ENCODE measurements at regions not wholly inside any gene's neighbourhood (a gene's known extent, or its start where the extent isn't known, plus 50 kb on each side); places are given as distances from the start of the nearest gene placed in this dataset.

GRCh38 chr14:25861406-25861805 lies 736.4 kb downstream of the NOVA1 start:
- FAIRE-seq (no peak), DNase-seq (ENCODE audit: low read depth, low spot score) (no peak)
- Histone ChIP-seq H3K27ac (ENCODE audit: insufficient read depth, low read depth, low read length) (no peak overlapping the region), H3K27me3 (ENCODE audit: control insufficient read depth in 2 of 2, insufficient read depth in 2 of 2, low read length in 2 of 2) (no peaks in the 10 kb centered on the region), H3K9ac (replicated peaks; ENCODE audit: extremely low read depth, insufficient read depth, low read length) (no peak overlapping the region), H3K36me3 (ENCODE audit: control insufficient read depth in 2 of 2, extremely low read depth in 1 of 2, insufficient read depth in 2 of 2, low read length in 2 of 2) (no peaks in the 10 kb centered on the region), H3K4me2 (ENCODE audit: insufficient read depth, low read length) (no peak overlapping the region), H3K9me3 (replicated peaks; ENCODE audit: control insufficient read depth, insufficient read depth, low read length) (no peaks in the 10 kb centered on the region), H3K4me1 (ENCODE audit: control insufficient read depth, extremely low read depth, insufficient read depth, low read length) (no peaks in the 10 kb centered on the region), H2AFZ (ENCODE audit: low read depth, low read length) (no peak overlapping the region), H3K9me1 (replicated peaks; ENCODE audit: control insufficient read depth, extremely low read depth, insufficient read depth, low read length) (no peaks in the 10 kb centered on the region), H3K79me2 (ENCODE audit: control insufficient read depth, insufficient read depth, low read length) (no peaks in the 10 kb centered on the region), H4K20me1 (replicated peaks; ENCODE audit: control insufficient read depth, extremely low read depth, insufficient read depth, low read length) (no peaks in the 10 kb centered on the region), H3K4me3 (replicated peaks in 1 of 3; ENCODE audit: insufficient read depth in 1 of 3, low read depth in 1 of 3, low read length in 3 of 3) (no peak overlapping the region)
- POLR2A ChIA-PET: interaction anchor here (0.7 kb wide), 1 partner anchor 65 kb away, joined by 3 read pairs; no protein-coding TSS in a partner anchor
- dilution Hi-C loops (cut with MboI; ENCODE audit: extremely low pct_ligation_motif_present, low sequenced_read_pairs): no loop called here
- BruUV-seq (replicated peaks): no TSS peak
- TF ChIP-seq MYC (IDR thresholded peaks at IDR 0.05; ENCODE audit: low read depth, low read length) (no peak), JUN (IDR thresholded peaks at IDR 0.05; ENCODE audit: borderline replicate concordance, insufficient read depth, insufficient read length, low read depth) (no peak), EZH2 (IDR thresholded peaks at IDR 0.05; ENCODE audit: borderline replicate concordance, low read depth, low read length, severe bottlenecking) (no peak), GATA2 (IDR thresholded peaks at IDR 0.05; ENCODE audit: insufficient read depth, insufficient read length, low read depth, low read length) (no peak), FOS (IDR thresholded peaks at IDR 0.05; ENCODE audit: borderline replicate concordance, insufficient read depth, low read length) (no peak), POLR2A (IDR thresholded peaks at IDR 0.05; ENCODE audit: low read depth, low read length) (no peak), CTCF (IDR thresholded peaks at IDR 0.05; ENCODE audit: extremely low read depth in 1 of 2, insufficient read depth in 1 of 2, low read depth in 1 of 2, low read length in 2 of 2) (no peak), MAX (IDR thresholded peaks at IDR 0.05; ENCODE audit: insufficient read depth, insufficient read length) (no peak), POLR2AphosphoS5 (IDR thresholded peaks at IDR 0.05; ENCODE audit: insufficient read depth, low read depth, low read length) (no peak)
- intact Hi-C loops (cut with micrococcal nuclease): no loop called here
- CTCF ChIA-PET: interaction anchor here (1.0 kb wide), 1 partner anchor 25 kb away, joined by 5 read pairs; no protein-coding TSS in a partner anchor
